GM23338 (cell line): ENCODE measurements at regions not wholly inside any gene's neighbourhood (a gene's known extent, or its start where the extent isn't known, plus 50 kb on each side); places are given as distances from the start of the nearest gene placed in this dataset.

Source experiments
- ATAC-seq: fragments of 200-7000 bp; cut with Tn5 transposase; 3 replicates; pipeline ENCODE4 v1.9.1; 2020
- DNase-seq: peaks from one replicate; pipeline ENCODE4 v3.0.0-alpha.2; 2015; ENCODE audit warnings: low spot score
- H2AFZ ChIP-seq: fragments of 200-600 bp; sonication (generic); 2 replicates; pipeline ENCODE4 v1.8.0; 2016; ENCODE audit warnings: antibody characterized with exemption, mild to moderate bottlenecking, moderate library complexity
- H3F3A ChIP-seq: fragments of 200-600 bp; sonication (generic); replicated peaks from 2 replicates; pipeline ENCODE4 v1.8.0; 2017; ENCODE audit warnings: antibody characterized with exemption, mixed run types, low read depth
- H3K27ac ChIP-seq: fragments of 200-600 bp; sonication (generic); 2 replicates; pipeline ENCODE4 v1.6.1; 2016; ENCODE audit warnings: low read depth
- H3K27me3 ChIP-seq: fragments of 200-600 bp; sonication (generic); 2 replicates; pipeline ENCODE4 v1.8.0; 2016; ENCODE audit warnings: mild to moderate bottlenecking, mixed run types, moderate library complexity; ENCODE audit not compliant: insufficient read depth
- H3K36me3 ChIP-seq: fragments of 200-600 bp; sonication (generic); 2 replicates; pipeline ENCODE4 v1.8.0; 2016; ENCODE audit warnings: mild to moderate bottlenecking; ENCODE audit not compliant: insufficient read depth
- H3K4me1 ChIP-seq: fragments of 200-600 bp; sonication (generic); 2 replicates; pipeline ENCODE4 v1.8.0; 2016; ENCODE audit warnings: mild to moderate bottlenecking, moderate library complexity; ENCODE audit not compliant: insufficient read depth
- H3K4me2 ChIP-seq: fragments of 200-600 bp; sonication (generic); 2 replicates; pipeline ENCODE4 v1.7.1; 2017; ENCODE audit warnings: mixed run types
- H3K4me3 ChIP-seq: fragments of 200-600 bp; sonication (generic); 2 replicates; pipeline ENCODE4 v1.6.1; 2016; ENCODE audit warnings: mixed run types
- H3K79me2 ChIP-seq: fragments of 200-600 bp; sonication (generic); replicated peaks from 2 replicates; pipeline ENCODE4 v1.8.0; 2017; ENCODE audit warnings: mild to moderate bottlenecking; ENCODE audit not compliant: insufficient read depth
- H3K9me2 ChIP-seq: fragments of 200-600 bp; sonication (generic); 2 replicates; pipeline ENCODE4 v1.8.0; 2017; ENCODE audit not compliant: insufficient read depth
- H4K20me1 ChIP-seq: fragments of 200-600 bp; sonication (generic); replicated peaks from 2 replicates; pipeline ENCODE4 v1.8.0; 2017; ENCODE audit warnings: mild to moderate bottlenecking; ENCODE audit not compliant: insufficient read depth
- H3K27ac Mint-ChIP-seq: 2 replicates; pipeline ENCODE4 v1.8.0; 2020; ENCODE audit warnings: inconsistent platforms, mild to moderate bottlenecking, moderate library complexity, mixed read lengths
- H3K27me3 Mint-ChIP-seq: 3 replicates; pipeline ENCODE4 v1.8.0; 2022; ENCODE audit warnings: low read depth, mild to moderate bottlenecking, moderate library complexity, mixed read lengths, inconsistent platforms; ENCODE audit not compliant: insufficient read depth, poor library complexity
- H3K36me3 Mint-ChIP-seq: 3 replicates; pipeline ENCODE4 v1.8.0; 2021; ENCODE audit warnings: low read depth, mild to moderate bottlenecking, inconsistent platforms, moderate library complexity, mixed read lengths
- H3K4me1 Mint-ChIP-seq: 3 replicates; pipeline ENCODE4 v1.8.0; 2020; ENCODE audit warnings: mild to moderate bottlenecking, inconsistent platforms, mixed read lengths
- H3K4me3 Mint-ChIP-seq: 3 replicates; pipeline ENCODE4 v1.8.0; 2021; ENCODE audit warnings: moderate library complexity, mild to moderate bottlenecking, inconsistent platforms, mixed read lengths
- H3K9me3 Mint-ChIP-seq: 3 replicates; pipeline ENCODE4 v1.8.0; 2020; ENCODE audit warnings: moderate library complexity, mild to moderate bottlenecking, inconsistent platforms, mixed read lengths
- CREB1 ChIP-seq: fragments of 250-450 bp; sonication (Bioruptor Pico); IDR thresholded peaks from 2 replicates; pipeline ENCODE4 v1.5.0; 2020; ENCODE audit warnings: low read depth, mild to moderate bottlenecking, moderate library complexity
- EZH2 ChIP-seq: fragments of 200-600 bp; sonication (generic); IDR thresholded peaks from one replicate; pipeline ENCODE4 v1.8.0; 2017; ENCODE audit warnings: antibody characterized with exemption, mild to moderate bottlenecking, low read depth; ENCODE audit not compliant: unreplicated experiment
- EZH2phosphoT487 ChIP-seq: fragments of 200-600 bp; sonication (generic); IDR thresholded peaks from one replicate; pipeline ENCODE4 v1.8.1; 2018; ENCODE audit warnings: antibody characterized with exemption; ENCODE audit not compliant: unreplicated experiment
- JUNB ChIP-seq: IDR thresholded peaks from one replicate; pipeline ENCODE4 v1.6.1; 2016; ENCODE audit warnings: antibody characterized with exemption; ENCODE audit not compliant: unreplicated experiment
- NANOG ChIP-seq: IDR thresholded peaks from 2 replicates; pipeline ENCODE4 v1.6.1; 2016; ENCODE audit warnings: antibody characterized with exemption, borderline replicate concordance
- POLR2AphosphoS5 ChIP-seq: IDR thresholded peaks from 2 replicates; pipeline ENCODE4 v1.6.1; 2016; ENCODE audit warnings: antibody characterized with exemption, low read depth
- ZNF114 ChIP-seq: fragments of 250-450 bp; sonication (Bioruptor Pico); IDR thresholded peaks from 2 replicates; pipeline ENCODE4 v1.5.0; 2020; ENCODE audit warnings: mild to moderate bottlenecking, moderate library complexity
- ZNF331 ChIP-seq: fragments of 250-450 bp; sonication (Bioruptor Pico); IDR thresholded peaks from 2 replicates; pipeline ENCODE4 v1.5.0; 2020; ENCODE audit warnings: low read depth, mild to moderate bottlenecking, moderate library complexity
- TF ChIP-seq, protein P1 (sequence below): IDR thresholded peaks from 2 replicates; pipeline ENCODE4 v1.6.1; 2016; ENCODE audit warnings: antibody characterized with exemption
- TF ChIP-seq, protein P2 (sequence below), 2 experiments: fragments of 200-600 bp in 1 of 2; sonication (generic) in 1 of 2; conservative IDR thresholded peaks; 2 replicates each; pipeline versions ENCODE4 v1.5.1 to v1.6.1; 2016 to 2017; ENCODE audit warnings: antibody characterized with exemption in 2 of 2, low read depth in 2 of 2, mild to moderate bottlenecking in 2 of 2, moderate library complexity in 1 of 2
- TF ChIP-seq, protein P3 (sequence below): fragments of 250-450 bp; sonication (Bioruptor Pico); IDR thresholded peaks from 2 replicates; pipeline ENCODE4 v1.5.0; 2020; ENCODE audit warnings: mild to moderate bottlenecking, moderate library complexity

DNA sequence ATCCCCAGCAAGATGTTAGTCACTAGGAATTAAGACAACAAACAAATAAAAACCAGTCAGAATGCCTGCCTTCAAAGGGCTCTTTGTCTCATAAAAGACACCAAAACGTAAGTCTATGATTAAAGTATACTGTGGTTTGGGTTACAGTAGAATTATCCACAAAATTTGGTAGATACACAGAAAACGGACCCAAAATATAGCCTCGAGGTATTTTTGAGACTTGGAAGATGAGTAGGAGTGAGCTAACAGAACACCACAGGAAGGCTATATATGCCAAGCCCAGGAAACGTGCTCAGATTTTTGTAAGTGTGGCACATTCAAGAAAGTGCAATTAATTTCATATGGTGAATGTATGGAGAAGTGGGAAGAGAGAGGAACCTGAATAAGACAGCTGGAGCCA lies 831.4 kb downstream of the CDH11 start:
- H3K36me3 ChIP-seq: no peaks in the 10 kb centered on the region
- H2AFZ ChIP-seq: no peak overlapping the region
- H3K4me3 ChIP-seq: no peak overlapping the region
- H3K27ac ChIP-seq: no peak overlapping the region
- no peaks in the 10 kb centered on the region for H3K27me3 ChIP-seq
- peaks cover 6% of the 10 kb centered on the region for H3K9me2 ChIP-seq
- no peaks in the 10 kb centered on the region for H3K4me1 ChIP-seq
- no peaks in the 10 kb centered on the region for H3F3A ChIP-seq
- no peaks in the 10 kb centered on the region for H3K79me2 ChIP-seq
- DNase-seq (no peak), ATAC-seq (no peak)
- H4K20me1 ChIP-seq: no peaks in the 10 kb centered on the region
- Mint-ChIP-seq H3K27me3 (no peaks in the 10 kb centered on the region), H3K9me3 (no peaks in the 10 kb centered on the region), H3K27ac (no peak overlapping the region), H3K4me3 (no peak overlapping the region), H3K4me1 (peaks cover 14% of the 10 kb centered on the region; the same call in 2 of the 3 replicates), H3K36me3 (no peaks in the 10 kb centered on the region)
- H3K4me2 ChIP-seq: no peak overlapping the region
- TF ChIP-seq, protein P1, sequence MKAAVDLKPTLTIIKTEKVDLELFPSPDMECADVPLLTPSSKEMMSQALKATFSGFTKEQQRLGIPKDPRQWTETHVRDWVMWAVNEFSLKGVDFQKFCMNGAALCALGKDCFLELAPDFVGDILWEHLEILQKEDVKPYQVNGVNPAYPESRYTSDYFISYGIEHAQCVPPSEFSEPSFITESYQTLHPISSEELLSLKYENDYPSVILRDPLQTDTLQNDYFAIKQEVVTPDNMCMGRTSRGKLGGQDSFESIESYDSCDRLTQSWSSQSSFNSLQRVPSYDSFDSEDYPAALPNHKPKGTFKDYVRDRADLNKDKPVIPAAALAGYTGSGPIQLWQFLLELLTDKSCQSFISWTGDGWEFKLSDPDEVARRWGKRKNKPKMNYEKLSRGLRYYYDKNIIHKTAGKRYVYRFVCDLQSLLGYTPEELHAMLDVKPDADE: no peak
- TF ChIP-seq ZNF331: no peak

DNA sequence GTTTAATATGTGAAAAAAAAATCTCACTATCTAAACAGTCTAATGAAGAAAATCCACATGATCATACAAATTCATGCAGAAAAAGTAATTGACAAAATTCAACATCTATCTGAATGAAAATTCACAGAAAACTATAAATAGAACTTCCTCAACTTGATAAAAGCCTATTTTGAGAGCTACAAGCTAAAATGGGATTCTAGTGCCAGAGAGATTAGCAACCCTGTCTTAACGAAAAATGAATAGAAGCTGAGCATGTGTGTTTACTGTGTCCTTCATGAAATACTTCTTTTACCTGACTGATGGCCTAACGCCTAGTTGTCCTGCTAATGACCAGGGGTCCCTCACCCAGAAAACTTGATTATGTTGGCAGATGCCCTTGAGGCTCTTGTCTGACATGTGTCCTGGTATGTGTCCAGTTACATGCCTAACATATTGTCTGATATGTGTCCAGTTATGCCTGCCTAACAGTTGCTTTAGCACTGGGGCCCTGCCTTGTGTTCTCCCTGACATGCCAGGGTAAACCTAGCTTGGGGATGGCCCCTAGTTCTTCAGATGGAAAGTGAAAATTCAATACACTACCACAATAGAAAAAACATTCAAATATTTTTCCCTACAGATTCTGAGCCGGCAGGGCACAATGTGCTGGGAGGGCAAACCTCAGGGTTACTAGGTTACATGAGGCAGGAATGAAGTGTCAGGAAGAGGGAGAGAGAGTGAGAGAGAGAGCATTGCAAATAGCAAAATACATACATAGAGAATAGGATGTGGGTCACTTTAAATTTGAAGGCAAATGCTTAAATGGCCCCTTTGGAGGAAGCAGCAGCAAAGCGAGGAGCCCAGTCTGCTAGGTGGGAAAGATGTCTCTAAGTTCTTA lies 834.0 kb downstream of the CDH11 start:
- no peak for ATAC-seq
- Mint-ChIP-seq H3K9me3 (no peaks in the 10 kb centered on the region), H3K4me3 (no peak overlapping the region), H3K27ac (no peak overlapping the region), H3K27me3 (no peaks in the 10 kb centered on the region), H3K4me1 (peaks cover 6% of the 10 kb centered on the region; the same call in 2 of the 3 replicates), H3K36me3 (no peaks in the 10 kb centered on the region)
- no peak overlapping the region for H2AFZ ChIP-seq
- no peak overlapping the region for H3K27ac ChIP-seq
- H3K36me3 ChIP-seq: no peaks in the 10 kb centered on the region
- peaks cover 5% of the 10 kb centered on the region for H3K9me2 ChIP-seq
- H3K27me3 ChIP-seq: no peaks in the 10 kb centered on the region
- no peak overlapping the region for H3K4me3 ChIP-seq
- no peaks in the 10 kb centered on the region for H4K20me1 ChIP-seq
- no peaks in the 10 kb centered on the region for H3K4me1 ChIP-seq
- no peaks in the 10 kb centered on the region for H3F3A ChIP-seq
- no peaks in the 10 kb centered on the region for H3K79me2 ChIP-seq
- no peak overlapping the region for H3K4me2 ChIP-seq
- no peak for DNase-seq
- no peak for TF ChIP-seq JUNB
- no peak for TF ChIP-seq POLR2AphosphoS5
- no peak for TF ChIP-seq NANOG
- TF ChIP-seq, protein P2, sequence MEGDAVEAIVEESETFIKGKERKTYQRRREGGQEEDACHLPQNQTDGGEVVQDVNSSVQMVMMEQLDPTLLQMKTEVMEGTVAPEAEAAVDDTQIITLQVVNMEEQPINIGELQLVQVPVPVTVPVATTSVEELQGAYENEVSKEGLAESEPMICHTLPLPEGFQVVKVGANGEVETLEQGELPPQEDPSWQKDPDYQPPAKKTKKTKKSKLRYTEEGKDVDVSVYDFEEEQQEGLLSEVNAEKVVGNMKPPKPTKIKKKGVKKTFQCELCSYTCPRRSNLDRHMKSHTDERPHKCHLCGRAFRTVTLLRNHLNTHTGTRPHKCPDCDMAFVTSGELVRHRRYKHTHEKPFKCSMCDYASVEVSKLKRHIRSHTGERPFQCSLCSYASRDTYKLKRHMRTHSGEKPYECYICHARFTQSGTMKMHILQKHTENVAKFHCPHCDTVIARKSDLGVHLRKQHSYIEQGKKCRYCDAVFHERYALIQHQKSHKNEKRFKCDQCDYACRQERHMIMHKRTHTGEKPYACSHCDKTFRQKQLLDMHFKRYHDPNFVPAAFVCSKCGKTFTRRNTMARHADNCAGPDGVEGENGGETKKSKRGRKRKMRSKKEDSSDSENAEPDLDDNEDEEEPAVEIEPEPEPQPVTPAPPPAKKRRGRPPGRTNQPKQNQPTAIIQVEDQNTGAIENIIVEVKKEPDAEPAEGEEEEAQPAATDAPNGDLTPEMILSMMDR (conservative IDR thresholded peaks at IDR 0.05; ENCODE audit: low read depth in 2 of 2): no peak
- TF ChIP-seq, protein P3, sequence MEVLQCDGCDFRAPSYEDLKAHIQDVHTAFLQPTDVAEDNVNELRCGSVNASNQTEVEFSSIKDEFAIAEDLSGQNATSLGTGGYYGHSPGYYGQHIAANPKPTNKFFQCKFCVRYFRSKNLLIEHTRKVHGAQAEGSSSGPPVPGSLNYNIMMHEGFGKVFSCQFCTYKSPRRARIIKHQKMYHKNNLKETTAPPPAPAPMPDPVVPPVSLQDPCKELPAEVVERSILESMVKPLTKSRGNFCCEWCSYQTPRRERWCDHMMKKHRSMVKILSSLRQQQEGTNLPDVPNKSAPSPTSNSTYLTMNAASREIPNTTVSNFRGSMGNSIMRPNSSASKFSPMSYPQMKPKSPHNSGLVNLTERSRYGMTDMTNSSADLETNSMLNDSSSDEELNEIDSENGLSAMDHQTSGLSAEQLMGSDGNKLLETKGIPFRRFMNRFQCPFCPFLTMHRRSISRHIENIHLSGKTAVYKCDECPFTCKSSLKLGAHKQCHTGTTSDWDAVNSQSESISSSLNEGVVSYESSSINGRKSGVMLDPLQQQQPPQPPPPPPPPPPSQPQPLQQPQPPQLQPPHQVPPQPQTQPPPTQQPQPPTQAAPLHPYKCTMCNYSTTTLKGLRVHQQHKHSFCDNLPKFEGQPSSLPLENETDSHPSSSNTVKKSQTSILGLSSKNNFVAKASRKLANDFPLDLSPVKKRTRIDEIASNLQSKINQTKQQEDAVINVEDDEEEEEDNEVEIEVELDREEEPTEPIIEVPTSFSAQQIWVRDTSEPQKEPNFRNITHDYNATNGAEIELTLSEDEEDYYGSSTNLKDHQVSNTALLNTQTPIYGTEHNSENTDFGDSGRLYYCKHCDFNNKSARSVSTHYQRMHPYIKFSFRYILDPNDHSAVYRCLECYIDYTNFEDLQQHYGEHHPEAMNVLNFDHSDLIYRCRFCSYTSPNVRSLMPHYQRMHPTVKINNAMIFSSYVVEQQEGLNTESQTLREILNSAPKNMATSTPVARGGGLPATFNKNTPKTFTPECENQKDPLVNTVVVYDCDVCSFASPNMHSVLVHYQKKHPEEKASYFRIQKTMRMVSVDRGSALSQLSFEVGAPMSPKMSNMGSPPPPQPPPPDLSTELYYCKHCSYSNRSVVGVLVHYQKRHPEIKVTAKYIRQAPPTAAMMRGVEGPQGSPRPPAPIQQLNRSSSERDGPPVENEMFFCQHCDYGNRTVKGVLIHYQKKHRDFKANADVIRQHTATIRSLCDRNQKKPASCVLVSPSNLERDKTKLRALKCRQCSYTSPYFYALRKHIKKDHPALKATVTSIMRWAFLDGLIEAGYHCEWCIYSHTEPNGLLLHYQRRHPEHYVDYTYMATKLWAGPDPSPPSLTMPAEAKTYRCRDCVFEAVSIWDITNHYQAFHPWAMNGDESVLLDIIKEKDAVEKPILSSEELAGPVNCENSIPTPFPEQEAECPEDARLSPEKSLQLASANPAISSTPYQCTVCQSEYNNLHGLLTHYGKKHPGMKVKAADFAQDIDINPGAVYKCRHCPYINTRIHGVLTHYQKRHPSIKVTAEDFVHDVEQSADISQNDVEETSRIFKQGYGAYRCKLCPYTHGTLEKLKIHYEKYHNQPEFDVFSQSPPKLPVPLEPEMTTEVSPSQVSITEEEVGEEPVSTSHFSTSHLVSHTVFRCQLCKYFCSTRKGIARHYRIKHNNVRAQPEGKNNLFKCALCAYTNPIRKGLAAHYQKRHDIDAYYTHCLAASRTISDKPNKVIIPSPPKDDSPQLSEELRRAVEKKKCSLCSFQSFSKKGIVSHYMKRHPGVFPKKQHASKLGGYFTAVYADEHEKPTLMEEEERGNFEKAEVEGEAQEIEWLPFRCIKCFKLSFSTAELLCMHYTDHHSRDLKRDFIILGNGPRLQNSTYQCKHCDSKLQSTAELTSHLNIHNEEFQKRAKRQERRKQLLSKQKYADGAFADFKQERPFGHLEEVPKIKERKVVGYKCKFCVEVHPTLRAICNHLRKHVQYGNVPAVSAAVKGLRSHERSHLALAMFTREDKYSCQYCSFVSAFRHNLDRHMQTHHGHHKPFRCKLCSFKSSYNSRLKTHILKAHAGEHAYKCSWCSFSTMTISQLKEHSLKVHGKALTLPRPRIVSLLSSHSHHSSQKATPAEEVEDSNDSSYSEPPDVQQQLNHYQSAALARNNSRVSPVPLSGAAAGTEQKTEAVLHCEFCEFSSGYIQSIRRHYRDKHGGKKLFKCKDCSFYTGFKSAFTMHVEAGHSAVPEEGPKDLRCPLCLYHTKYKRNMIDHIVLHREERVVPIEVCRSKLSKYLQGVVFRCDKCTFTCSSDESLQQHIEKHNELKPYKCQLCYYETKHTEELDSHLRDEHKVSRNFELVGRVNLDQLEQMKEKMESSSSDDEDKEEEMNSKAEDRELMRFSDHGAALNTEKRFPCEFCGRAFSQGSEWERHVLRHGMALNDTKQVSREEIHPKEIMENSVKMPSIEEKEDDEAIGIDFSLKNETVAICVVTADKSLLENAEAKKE (CRISPR knock-in tag): no peak
- TF ChIP-seq ZNF114 (CRISPR knock-in tag): no peak
- no peak for TF ChIP-seq EZH2
- no peak for TF ChIP-seq EZH2phosphoT487
- TF ChIP-seq CREB1 (CRISPR knock-in tag): no peak
- TF ChIP-seq, protein P1: no peak
- TF ChIP-seq ZNF331: no peak
